HCT116 (cell line): ENCODE measurements at regions not wholly inside any gene's neighbourhood (a gene's known extent, or its start where the extent isn't known, plus 50 kb on each side); places are given as distances from the start of the nearest gene placed in this dataset.

Experiments used
- ATAC-seq: fragments of 200-7000 bp; cut with Tn5 transposase; 2 replicates; pipeline ENCODE4 v1.9.1; 2020; ENCODE audit warnings: mild to moderate bottlenecking, moderate library complexity
- BruUV-seq: library from RNA; stranded (reverse); fragments of 400-500 nt; replicated peaks from 2 replicates; lab custom pipeline; 2021; lab: Mats Ljungman, UMichigan
- CTCF ChIA-PET: fragments of 300-600 bp; sonication (Branson Sonifier 250); formaldehyde crosslinking; loops from one replicate; lab custom pipeline; 2021; ENCODE audit warnings: antibody characterized with exemption; lab: Charles Lee
- POLR2A ChIA-PET: fragments of 300-600, 350-600 bp; sonication (Branson Sonifier 250); formaldehyde crosslinking; loops from one replicate; lab custom pipeline; 2021; ENCODE audit warnings: antibody characterized with exemption; lab: Charles Lee
- RAD21 ChIA-PET, 2 experiments: fragments of 300-600 bp; sonication (Branson Sonifier 250); formaldehyde crosslinking; loops; one replicate each; lab custom pipeline; 2023; ENCODE audit warnings: low total read pairs in 2 of 2; ENCODE audit not compliant: uncharacterized antibody in 2 of 2, unreplicated experiment in 2 of 2, low non-redundant PET in 1 of 2; lab: Charles Lee
- DNase-seq: peaks from one replicate; pipeline ENCODE4 v3.0.0-alpha.2; 2010; ENCODE audit warnings: low read depth, low spot score
- H2AFZ ChIP-seq: fragments of 200-600 bp; shearing (Covaris generic), sonication (generic); 2 replicates; pipeline ENCODE4 v1.6.1; 2017; ENCODE audit warnings: low read depth, mixed run types, mixed read lengths, antibody characterized with exemption, low read length; ENCODE audit not compliant: poor library complexity, severe bottlenecking
- H3K27ac ChIP-seq: 2 replicates; pipeline ENCODE4 v1.5.1; 2012; ENCODE audit warnings: low read depth, low read length
- H3K27me3 ChIP-seq: fragments of 200-600 bp; sonication (generic); 2 replicates; pipeline ENCODE4 v1.6.1; 2016; ENCODE audit warnings: mixed run types, low read length, mixed read lengths; ENCODE audit not compliant: insufficient read depth
- H3K36me3 ChIP-seq, 2 experiments: fragments of 200-500 bp in 1 of 2; fragments of 200-600 bp in 1 of 2; sonication (Bioruptor generic) in 1 of 2; sonication (generic) in 1 of 2; 2 replicates each; pipeline versions ENCODE4 v1.5.1 to v1.6.1; 2014 to 2016; ENCODE audit warnings: low read length in 2 of 2, inconsistent platforms in 1 of 2, mixed read lengths in 1 of 2, mixed run types in 1 of 2; ENCODE audit not compliant: insufficient read depth in 2 of 2, control insufficient read depth in 1 of 2
- H3K4me1 ChIP-seq, 2 experiments: fragments of 200-600 bp in 1 of 2; sonication (generic) in 1 of 2; 2 replicates each; pipeline versions ENCODE4 v1.5.1 to v1.6.1; 2012 to 2017; ENCODE audit warnings: low read length in 2 of 2, inconsistent platforms in 1 of 2, mild to moderate bottlenecking in 1 of 2, mixed read lengths in 1 of 2, mixed run types in 1 of 2, moderate library complexity in 1 of 2; ENCODE audit not compliant: insufficient read depth in 2 of 2, control insufficient read depth in 1 of 2
- H3K4me2 ChIP-seq: fragments of 200-600 bp; sonication (generic); 2 replicates; pipeline ENCODE4 v1.6.1; 2017; ENCODE audit warnings: mixed run types, low read length, mixed read lengths
- H3K4me3 ChIP-seq, 2 experiments: fragments of 200-600 bp in 1 of 2; sonication (generic) in 1 of 2; replicated peaks in 1 of 2; 2 replicates each; pipeline ENCODE4 v1.5.1; 2011 to 2016; ENCODE audit warnings: low read length in 2 of 2, control low read depth in 1 of 2, low read depth in 1 of 2, mild to moderate bottlenecking in 1 of 2, mixed read lengths in 1 of 2, mixed run types in 1 of 2
- H3K79me2 ChIP-seq: fragments of 200-600 bp; sonication (generic); 2 replicates; pipeline ENCODE4 v1.6.1; 2017; ENCODE audit warnings: mild to moderate bottlenecking, mixed run types, low read length, moderate library complexity, mixed read lengths; ENCODE audit not compliant: insufficient read depth
- H3K9ac ChIP-seq: fragments of 200-600 bp; sonication (generic); 2 replicates; pipeline ENCODE4 v1.6.1; 2016; ENCODE audit warnings: low read length, mixed read lengths
- H3K9me2 ChIP-seq: fragments of 200-600 bp; sonication (generic), shearing (Covaris generic); 2 replicates; pipeline ENCODE4 v1.6.1; 2017; ENCODE audit warnings: mixed run types, mild to moderate bottlenecking, moderate library complexity; ENCODE audit not compliant: insufficient read depth
- H3K9me3 ChIP-seq, 2 experiments: fragments of 200-500 bp in 1 of 2; fragments of 200-600 bp in 1 of 2; sonication (Bioruptor generic) in 1 of 2; sonication (generic) in 1 of 2; 2 replicates each; pipeline ENCODE4 v1.6.1; 2014 to 2017; ENCODE audit warnings: low read length in 2 of 2, mixed read lengths in 2 of 2, inconsistent platforms in 1 of 2, low read depth in 1 of 2, mild to moderate bottlenecking in 1 of 2, mixed run types in 1 of 2, moderate library complexity in 1 of 2; ENCODE audit not compliant: control insufficient read depth in 1 of 2, insufficient read depth in 1 of 2
- H4K20me1 ChIP-seq: fragments of 200-600 bp; sonication (generic), shearing (Covaris generic); 2 replicates; pipeline ENCODE4 v1.6.1; 2017; ENCODE audit warnings: mixed run types, mild to moderate bottlenecking, moderate library complexity; ENCODE audit not compliant: insufficient read depth
- CEBPB ChIP-seq: IDR thresholded peaks from 2 replicates; pipeline ENCODE4 v1.6.1; 2012; ENCODE audit warnings: low read depth
- ELF1 ChIP-seq: IDR thresholded peaks from 2 replicates; pipeline ENCODE4 v1.6.1; 2012; ENCODE audit warnings: low read depth, borderline replicate concordance
- EZH2phosphoT487 ChIP-seq: fragments of 200-600 bp; IDR thresholded peaks from 2 replicates; pipeline ENCODE4 v1.6.1; 2018; ENCODE audit warnings: antibody characterized with exemption, borderline replicate concordance
- FOSL1 ChIP-seq: IDR thresholded peaks from 2 replicates; pipeline ENCODE4 v1.6.1; 2012; ENCODE audit warnings: low read depth
- JUND ChIP-seq: IDR thresholded peaks from 2 replicates; pipeline ENCODE4 v1.6.1; 2012
- MAX ChIP-seq: IDR thresholded peaks from 2 replicates; pipeline ENCODE4 v1.6.1; 2012
- RAD21 ChIP-seq: IDR thresholded peaks from 2 replicates; pipeline ENCODE4 v1.6.1; 2012; ENCODE audit warnings: low read depth, mild to moderate bottlenecking
- TCF7L2 ChIP-seq: IDR thresholded peaks from 2 replicates; pipeline ENCODE4 v1.7.0; 2011; ENCODE audit warnings: borderline replicate concordance, inconsistent platforms; ENCODE audit not compliant: insufficient read depth, insufficient read length; ENCODE audit errors: extremely low read depth
- ZBTB33 ChIP-seq: IDR thresholded peaks from 2 replicates; pipeline ENCODE4 v1.6.1; 2011; ENCODE audit warnings: mild to moderate bottlenecking, low read length, moderate library complexity; ENCODE audit not compliant: insufficient replicate concordance; ENCODE audit errors: extremely low read depth
- intact Hi-C: fragments of 100-400 bp; cut with micrococcal nuclease; formaldehyde crosslinking; loops from 2 replicates; pipeline ENCODE4 v1.10.0; 2022

GRCh38 chr2:129058981-129059380 lies 740.3 kb upstream of the HS6ST1 start:
- TF ChIP-seq TCF7L2 (no peak), EZH2phosphoT487 (no peak)
- ATAC-seq (no peak), DNase-seq (no peak)
- intact Hi-C loops: no loop called here
- POLR2A ChIA-PET: no interaction called here
- BruUV-seq: no TSS peak
- CTCF ChIA-PET: no interaction called here
- Histone ChIP-seq H3K9me2 (no peaks in the 10 kb centered on the region), H3K9ac (no peak overlapping the region), H3K36me3 (no peaks in the 10 kb centered on the region), H3K4me3 (no peak overlapping the region), H4K20me1 (no peaks in the 10 kb centered on the region), H3K79me2 (no peaks in the 10 kb centered on the region), H3K27ac (no peak overlapping the region), H3K4me1 (no peaks in the 10 kb centered on the region), H3K4me2 (no peak overlapping the region), H3K9me3 (no peaks in the 10 kb centered on the region), H3K27me3 (peaks cover 2% of the 10 kb centered on the region; the same call in 1 of the 2 replicates), H2AFZ (no peak overlapping the region)
- RAD21 ChIA-PET: no interaction called here

- RAD21 ChIA-PET: no interaction called here
- no peaks in the 10 kb centered on the region for H3K36me3 ChIP-seq
Observed at GRCh38 chr2:129059476-129059875, 740.8 kb upstream of the HS6ST1 start.

More at GRCh38 chr2:129059476-129059875, 740.8 kb upstream of the HS6ST1 start:
- Histone ChIP-seq H3K4me2 (no peak overlapping the region), H3K4me1 (no peaks in the 10 kb centered on the region), H4K20me1 (no peaks in the 10 kb centered on the region), H3K27ac (no peak overlapping the region), H3K4me3 (no peak overlapping the region), H3K27me3 (peaks cover 2% of the 10 kb centered on the region; the same call in 1 of the 2 replicates), H3K79me2 (no peaks in the 10 kb centered on the region), H2AFZ (no peak overlapping the region), H3K9me3 (no peaks in the 10 kb centered on the region), H3K9me2 (no peaks in the 10 kb centered on the region), H3K9ac (no peak overlapping the region)
- no peak for DNase-seq
- POLR2A ChIA-PET: no interaction called here
- intact Hi-C loops: no loop called here
- BruUV-seq: no TSS peak
- ATAC-seq: no peak
- no peak for TF ChIP-seq MAX
- no peak for TF ChIP-seq RAD21
- no peak for TF ChIP-seq JUND
- no peak for TF ChIP-seq CEBPB
- TF ChIP-seq ELF1: no peak
- no peak for TF ChIP-seq FOSL1
- no peak for TF ChIP-seq ZBTB33
- CTCF ChIA-PET: no interaction called here
